DOHH2 (cell line): ENCODE measurements at regions not wholly inside any gene's neighbourhood (a gene's known extent, or its start where the extent isn't known, plus 50 kb on each side); places are given as distances from the start of the nearest gene placed in this dataset.

ENCODE experiments used
- H3F3A ChIP-seq: fragments of 200-600 bp; sonication (generic), shearing (Covaris generic); 2 replicates; pipeline ENCODE4 v1.6.0; 2016; ENCODE audit warnings: antibody characterized with exemption, mild to moderate bottlenecking; ENCODE audit not compliant: control insufficient read depth, insufficient read depth
- H3K27ac ChIP-seq: fragments of 200-600 bp; sonication (generic); 2 replicates; pipeline ENCODE4 v1.5.1; 2014; ENCODE audit warnings: low read depth, mild to moderate bottlenecking, low read length, moderate library complexity
- H3K27me3 ChIP-seq: fragments of 200-600 bp; sonication (generic); 2 replicates; pipeline ENCODE4 v1.6.1; 2014; ENCODE audit warnings: mild to moderate bottlenecking, low read length, mixed read lengths; ENCODE audit not compliant: control insufficient read depth
- H3K36me3 ChIP-seq: fragments of 200-600 bp; sonication (generic); 2 replicates; pipeline ENCODE4 v1.6.1; 2014; ENCODE audit warnings: mild to moderate bottlenecking, low read length, moderate library complexity, mixed read lengths; ENCODE audit not compliant: control insufficient read depth
- H3K4me1 ChIP-seq: fragments of 200-600 bp; sonication (generic); 2 replicates; pipeline ENCODE4 v1.6.1; 2014; ENCODE audit warnings: mild to moderate bottlenecking, low read length, mixed read lengths; ENCODE audit not compliant: control insufficient read depth
- H3K4me2 ChIP-seq: fragments of 200-600 bp; sonication (generic); 2 replicates; pipeline ENCODE4 v1.6.0; 2014; ENCODE audit warnings: mild to moderate bottlenecking, low read length, moderate library complexity
- H3K4me3 ChIP-seq: fragments of 200-600 bp; sonication (generic); 2 replicates; pipeline ENCODE4 v1.5.1; 2014; ENCODE audit warnings: mild to moderate bottlenecking, low read length, mixed read lengths
- H3K79me2 ChIP-seq: fragments of 200-600 bp; sonication (generic); 2 replicates; pipeline ENCODE4 v1.6.1; 2014; ENCODE audit warnings: mild to moderate bottlenecking, low read length, mixed read lengths; ENCODE audit not compliant: control insufficient read depth
- H3K9me2 ChIP-seq: fragments of 200-600 bp; sonication (generic); replicated peaks from 2 replicates; pipeline ENCODE4 v1.6.1; 2014; ENCODE audit warnings: mild to moderate bottlenecking, low read length, mixed read lengths; ENCODE audit not compliant: control insufficient read depth
- H3K9me3 ChIP-seq: fragments of 200-600 bp; sonication (generic); 2 replicates; pipeline ENCODE4 v1.6.1; 2014; ENCODE audit warnings: antibody characterized with exemption, low read length, mixed read lengths; ENCODE audit not compliant: control insufficient read depth, insufficient read depth
- H4K20me1 ChIP-seq: fragments of 200-600 bp; sonication (generic); 2 replicates; pipeline ENCODE4 v1.6.0; 2014; ENCODE audit warnings: low read depth, mild to moderate bottlenecking, antibody characterized with exemption, low read length, moderate library complexity; ENCODE audit not compliant: control insufficient read depth, insufficient read depth
- EZH2phosphoT487 ChIP-seq: fragments of 200-600 bp; sonication (generic); IDR thresholded peaks from 2 replicates; pipeline ENCODE4 v1.6.1; 2017; ENCODE audit warnings: borderline replicate concordance, mild to moderate bottlenecking, antibody characterized with exemption, low read length, moderate library complexity, mixed read lengths
- TF ChIP-seq, protein P1 (sequence below): fragments of 200-600 bp; sonication (generic); IDR thresholded peaks from one replicate; pipeline ENCODE4 v1.5.1; 2014; ENCODE audit warnings: antibody characterized with exemption, mild to moderate bottlenecking, low read depth, low read length; ENCODE audit not compliant: poor library complexity, severe bottlenecking

DNA sequence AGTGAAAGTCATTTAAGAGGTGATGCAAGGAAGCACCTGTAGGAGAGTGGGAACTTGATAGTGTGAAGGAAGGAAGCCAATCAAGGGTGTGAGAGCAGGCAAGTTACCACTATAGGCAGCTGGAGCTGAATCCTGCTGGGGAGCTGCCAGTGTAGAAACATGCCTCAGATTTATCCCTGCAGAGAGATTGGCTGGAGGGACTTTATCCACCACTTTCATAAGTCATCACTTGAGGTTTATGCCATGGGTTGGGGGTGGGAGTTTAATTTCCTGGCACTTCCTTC, 443.6 kb downstream of the PLPP3 start:
- H3K4me3 ChIP-seq, result no peak overlapping the region
- H3K4me1 ChIP-seq, result 0 out of 2 replicates have a peak, but pooled peaks cover 3% of the 10 kb centered on the region
- H4K20me1 ChIP-seq, result no peaks in the 10 kb centered on the region
- no peak overlapping the region for H3K27ac ChIP-seq
- TF ChIP-seq EZH2phosphoT487, result no peak
- TF ChIP-seq, protein P1, sequence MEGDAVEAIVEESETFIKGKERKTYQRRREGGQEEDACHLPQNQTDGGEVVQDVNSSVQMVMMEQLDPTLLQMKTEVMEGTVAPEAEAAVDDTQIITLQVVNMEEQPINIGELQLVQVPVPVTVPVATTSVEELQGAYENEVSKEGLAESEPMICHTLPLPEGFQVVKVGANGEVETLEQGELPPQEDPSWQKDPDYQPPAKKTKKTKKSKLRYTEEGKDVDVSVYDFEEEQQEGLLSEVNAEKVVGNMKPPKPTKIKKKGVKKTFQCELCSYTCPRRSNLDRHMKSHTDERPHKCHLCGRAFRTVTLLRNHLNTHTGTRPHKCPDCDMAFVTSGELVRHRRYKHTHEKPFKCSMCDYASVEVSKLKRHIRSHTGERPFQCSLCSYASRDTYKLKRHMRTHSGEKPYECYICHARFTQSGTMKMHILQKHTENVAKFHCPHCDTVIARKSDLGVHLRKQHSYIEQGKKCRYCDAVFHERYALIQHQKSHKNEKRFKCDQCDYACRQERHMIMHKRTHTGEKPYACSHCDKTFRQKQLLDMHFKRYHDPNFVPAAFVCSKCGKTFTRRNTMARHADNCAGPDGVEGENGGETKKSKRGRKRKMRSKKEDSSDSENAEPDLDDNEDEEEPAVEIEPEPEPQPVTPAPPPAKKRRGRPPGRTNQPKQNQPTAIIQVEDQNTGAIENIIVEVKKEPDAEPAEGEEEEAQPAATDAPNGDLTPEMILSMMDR, result no peak
- H3K36me3 ChIP-seq, result no peaks in the 10 kb centered on the region
- H3K79me2 ChIP-seq, result no peaks in the 10 kb centered on the region
- no peaks in the 10 kb centered on the region for H3K9me2 ChIP-seq
- no peaks in the 10 kb centered on the region for H3F3A ChIP-seq
- no peak overlapping the region for H3K4me2 ChIP-seq
- no peaks in the 10 kb centered on the region for H3K27me3 ChIP-seq
- H3K9me3 ChIP-seq, result no peaks in the 10 kb centered on the region

DNA sequence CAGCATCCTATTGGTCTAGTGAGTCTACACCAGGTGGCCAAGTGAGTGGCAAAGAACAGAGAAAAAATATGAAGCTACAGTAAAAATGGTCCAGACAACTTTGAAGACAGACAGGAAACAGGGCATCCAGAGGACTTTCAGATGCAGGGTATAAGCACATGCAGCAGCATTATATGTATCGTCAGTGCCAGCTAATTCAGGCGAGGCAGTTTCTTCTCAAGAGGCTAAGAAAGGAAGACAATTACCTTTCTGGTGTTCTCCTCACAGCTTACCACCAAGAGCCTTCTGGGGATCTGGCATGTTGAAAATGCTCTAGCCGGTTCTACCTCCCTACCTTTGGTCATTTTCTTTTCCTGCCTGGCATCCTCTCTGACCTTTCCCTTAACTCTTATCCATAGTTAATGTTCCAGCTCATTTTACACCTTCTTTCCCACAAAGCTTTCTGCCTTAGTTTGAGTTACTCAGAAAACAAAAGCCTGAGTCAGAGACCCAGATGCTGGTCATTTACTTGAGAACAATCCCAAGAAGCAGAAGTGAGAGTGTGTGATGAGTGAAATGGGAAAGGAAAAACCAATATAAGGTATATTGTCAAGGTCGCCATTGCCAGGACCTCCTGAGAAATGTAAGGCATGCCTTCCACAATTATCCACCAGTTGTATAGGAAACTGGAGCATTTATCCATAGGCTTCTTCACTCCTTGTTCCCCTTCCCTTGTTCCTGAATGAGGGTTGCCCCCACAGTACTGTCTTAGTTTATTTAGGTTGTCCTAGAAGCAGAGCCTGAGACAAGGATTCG, 444.1 kb downstream of the PLPP3 start:
- no peaks in the 10 kb centered on the region for H3K36me3 ChIP-seq
- no peaks in the 10 kb centered on the region for H3F3A ChIP-seq
- TF ChIP-seq EZH2phosphoT487, result no peak
- TF ChIP-seq, protein P1, result no peak
- no peak overlapping the region for H3K27ac ChIP-seq
- H3K79me2 ChIP-seq, result no peaks in the 10 kb centered on the region
- no peaks in the 10 kb centered on the region for H3K9me3 ChIP-seq
- no peak overlapping the region for H3K4me3 ChIP-seq
- H3K4me1 ChIP-seq, result 0 out of 2 replicates have a peak, but pooled peaks cover 3% of the 10 kb centered on the region
- H3K9me2 ChIP-seq, result no peaks in the 10 kb centered on the region
- no peaks in the 10 kb centered on the region for H3K27me3 ChIP-seq
- H3K4me2 ChIP-seq, result no peak overlapping the region
- H4K20me1 ChIP-seq, result no peaks in the 10 kb centered on the region

DNA sequence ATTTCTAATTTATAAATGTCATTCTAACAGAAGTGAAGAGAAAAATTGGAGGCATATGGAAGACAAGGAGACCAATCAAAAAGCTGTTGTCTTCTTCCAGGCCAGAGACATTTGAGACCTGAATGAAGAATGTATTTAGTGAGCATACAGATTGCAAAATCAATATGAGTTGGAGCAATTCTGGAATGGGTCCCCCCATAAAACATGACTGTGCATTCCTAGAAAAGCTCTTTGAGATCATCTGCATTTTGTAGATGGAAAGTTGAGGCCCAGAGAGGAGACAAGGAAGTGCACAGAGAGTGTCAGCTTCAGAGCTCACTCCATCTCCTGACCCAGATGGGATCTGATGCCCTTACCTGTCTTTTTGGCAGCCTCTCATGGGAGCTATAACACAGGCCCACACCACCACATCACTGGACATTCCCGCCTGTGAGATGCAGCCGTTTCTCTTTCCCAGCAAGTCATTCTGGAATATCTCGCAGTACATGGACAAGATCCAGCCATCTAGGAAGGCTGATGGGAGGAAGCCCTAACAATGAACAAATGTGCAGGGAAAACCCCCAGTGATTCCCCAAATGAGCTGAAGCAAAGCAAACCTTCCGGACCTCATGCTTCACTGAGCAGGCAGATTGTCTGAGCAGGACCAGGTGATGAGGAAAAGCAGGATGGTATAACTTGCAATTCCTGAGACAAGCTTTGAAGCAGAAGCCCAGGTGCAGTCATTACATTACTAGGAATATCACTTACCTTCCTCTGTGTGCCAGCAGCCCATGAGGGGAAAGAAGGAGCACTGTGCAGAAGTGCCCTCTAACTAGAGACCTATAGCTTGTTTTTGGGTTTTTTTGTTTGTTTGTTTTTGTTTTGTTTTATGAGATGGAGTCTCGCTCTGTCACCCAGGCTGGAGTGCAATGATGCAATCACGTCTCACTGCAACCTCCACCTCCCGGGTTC, 445.6 kb downstream of the PLPP3 start:
- Histone ChIP-seq H3F3A (no peaks in the 10 kb centered on the region), H3K4me3 (no peak overlapping the region), H3K4me2 (no peak overlapping the region)

More for the DNA sequence above, 445.6 kb downstream of the PLPP3 start:
- Histone ChIP-seq H3K79me2 (no peaks in the 10 kb centered on the region), H3K4me1 (0 out of 2 replicates have a peak, but pooled peaks cover 3% of the 10 kb centered on the region), H3K9me3 (no peaks in the 10 kb centered on the region), H3K27ac (no peak overlapping the region), H3K36me3 (no peaks in the 10 kb centered on the region), H4K20me1 (no peaks in the 10 kb centered on the region), H3K9me2 (no peaks in the 10 kb centered on the region), H3K27me3 (no peaks in the 10 kb centered on the region)
- TF ChIP-seq, protein P1, result no peak
- no peak for TF ChIP-seq EZH2phosphoT487
